GM12878 (cell line): ENCODE measurements at regions not wholly inside any gene's neighbourhood (a gene's known extent, or its start where the extent isn't known, plus 50 kb on each side); places are given as distances from the start of the nearest gene placed in this dataset.

Source experiments
- BCLAF1 ChIP-seq: fragments of 450-650 bp; IDR thresholded peaks from 2 replicates; pipeline ENCODE4 v1.6.1; 2017; ENCODE audit warnings: antibody characterized with exemption, mild to moderate bottlenecking, moderate library complexity
- BMI1 ChIP-seq: fragments of 450-650 bp; IDR thresholded peaks from 2 replicates; pipeline ENCODE4 v1.6.1; 2016; ENCODE audit warnings: mild to moderate bottlenecking, moderate library complexity, borderline replicate concordance
- CBX5 ChIP-seq: sonication (generic); IDR thresholded peaks from 2 replicates; pipeline ENCODE4 v1.6.1; 2016; ENCODE audit warnings: low read depth, moderate library complexity, mild to moderate bottlenecking, inconsistent platforms
- FOXM1 ChIP-seq: IDR thresholded peaks from 2 replicates; pipeline ENCODE4 v1.6.1; 2012; ENCODE audit warnings: low read depth, mild to moderate bottlenecking, inconsistent platforms, low read length, moderate library complexity
- HCFC1 ChIP-seq: fragments of 150-350 bp; IDR thresholded peaks from 2 replicates; pipeline ENCODE4 v1.6.1; 2014; ENCODE audit warnings: low read length
- IRF5 ChIP-seq: fragments of 450-650 bp; IDR thresholded peaks from 2 replicates; pipeline ENCODE4 v1.6.1; 2017; ENCODE audit warnings: borderline replicate concordance
- JUNB ChIP-seq: IDR thresholded peaks from 2 replicates; pipeline ENCODE4 v1.6.1; 2016; ENCODE audit warnings: antibody characterized with exemption, mild to moderate bottlenecking
- NFIC ChIP-seq: IDR thresholded peaks from 2 replicates; pipeline ENCODE4 v1.6.1; 2012; ENCODE audit warnings: low read depth, mild to moderate bottlenecking, inconsistent platforms, low read length, moderate library complexity
- NFXL1 ChIP-seq: fragments of 450-650 bp; IDR thresholded peaks from 2 replicates; pipeline ENCODE4 v1.6.1; 2017; ENCODE audit warnings: antibody characterized with exemption, mild to moderate bottlenecking, borderline replicate concordance
- NFYA ChIP-seq: IDR thresholded peaks from 2 replicates; pipeline ENCODE4 v1.6.1; 2011; ENCODE audit warnings: low read depth, mild to moderate bottlenecking, low read length, improper control_type of control experiment, borderline replicate concordance
- NFYB ChIP-seq: IDR thresholded peaks from 2 replicates; pipeline ENCODE4 v1.6.1; 2011; ENCODE audit warnings: low read depth, mild to moderate bottlenecking, low read length, improper control_type of control experiment, moderate library complexity; ENCODE audit not compliant: insufficient read depth
- NR2C2 ChIP-seq: IDR thresholded peaks from 2 replicates; pipeline ENCODE4 v1.6.1; 2011; ENCODE audit warnings: borderline replicate concordance, low read depth; ENCODE audit not compliant: control insufficient read depth, insufficient read length
- NR2F1 ChIP-seq: fragments of 450-650 bp; conservative IDR thresholded peaks from 2 replicates; pipeline ENCODE4 v1.6.1; 2017; ENCODE audit warnings: mild to moderate bottlenecking
- PAX5 ChIP-seq: IDR thresholded peaks from 2 replicates; pipeline ENCODE4 v1.6.1; 2011; ENCODE audit warnings: low read depth, low read length, borderline replicate concordance
- PAX8 ChIP-seq: fragments of 450-650 bp; IDR thresholded peaks from 2 replicates; pipeline ENCODE4 v1.6.1; 2017; ENCODE audit warnings: mild to moderate bottlenecking, moderate library complexity
- SMC3 ChIP-seq: IDR thresholded peaks from 2 replicates; pipeline ENCODE4 v1.6.1; 2011; ENCODE audit warnings: low read length, improper control_type of control experiment, borderline replicate concordance
- SREBF1 ChIP-seq: IDR thresholded peaks from 2 replicates; pipeline ENCODE4 v1.6.1; 2012; ENCODE audit warnings: mild to moderate bottlenecking, low read length
- STAT3 ChIP-seq: IDR thresholded peaks from 2 replicates; pipeline ENCODE4 v1.6.1; 2011; ENCODE audit warnings: low read depth, low read length, improper control_type of control experiment
- SUZ12 ChIP-seq: fragments of 200-600 bp; sonication (generic); IDR thresholded peaks from one replicate; pipeline ENCODE4 v1.6.1; 2018; ENCODE audit warnings: antibody characterized with exemption, mild to moderate bottlenecking; ENCODE audit not compliant: unreplicated experiment
- TARDBP ChIP-seq: IDR thresholded peaks from 2 replicates; pipeline ENCODE4 v1.6.1; 2016; ENCODE audit warnings: borderline replicate concordance
- ZBED1 ChIP-seq: IDR thresholded peaks from 2 replicates; pipeline ENCODE4 v1.6.1; 2016; ENCODE audit warnings: borderline replicate concordance
- ZNF622 ChIP-seq: fragments of 450-650 bp; IDR thresholded peaks from 2 replicates; pipeline ENCODE4 v1.6.1; 2017; ENCODE audit warnings: mild to moderate bottlenecking, inconsistent platforms
- TF ChIP-seq, protein P1 (sequence below): fragments of 150-350 bp; IDR thresholded peaks from 2 replicates; pipeline ENCODE4 v1.6.1; 2014; ENCODE audit warnings: mild to moderate bottlenecking, low read depth, low read length
- TF ChIP-seq, protein P2 (sequence below): fragments of 150-350 bp; IDR thresholded peaks from 2 replicates; pipeline ENCODE4 v1.6.1; 2016; ENCODE audit warnings: low read depth, low read length

GRCh38 chr14:105817971-105818711 is 291.8 kb downstream of the TMEM121 start (continued):
- TF ChIP-seq NR2C2 (no peak), SUZ12 (no peak), ZBED1 (no peak), PAX8 (no peak), CBX5 (no peak), NR2F1 (peak; percentile 46), NFYA (no peak), SREBF1 (no peak), PAX5 (peak; percentile 62; the same call in 1 of the 2 replicates), BMI1 (no peak), HCFC1 (no peak), STAT3 (no peak), JUNB (no peak), ZNF622 (no peak), NFXL1 (no peak), NFIC (no peak), IRF5 (no peak), TARDBP (no peak), NFYB (no peak), FOXM1 (no peak), SMC3 (no peak), BCLAF1 (no peak)
- TF ChIP-seq, protein P1, sequence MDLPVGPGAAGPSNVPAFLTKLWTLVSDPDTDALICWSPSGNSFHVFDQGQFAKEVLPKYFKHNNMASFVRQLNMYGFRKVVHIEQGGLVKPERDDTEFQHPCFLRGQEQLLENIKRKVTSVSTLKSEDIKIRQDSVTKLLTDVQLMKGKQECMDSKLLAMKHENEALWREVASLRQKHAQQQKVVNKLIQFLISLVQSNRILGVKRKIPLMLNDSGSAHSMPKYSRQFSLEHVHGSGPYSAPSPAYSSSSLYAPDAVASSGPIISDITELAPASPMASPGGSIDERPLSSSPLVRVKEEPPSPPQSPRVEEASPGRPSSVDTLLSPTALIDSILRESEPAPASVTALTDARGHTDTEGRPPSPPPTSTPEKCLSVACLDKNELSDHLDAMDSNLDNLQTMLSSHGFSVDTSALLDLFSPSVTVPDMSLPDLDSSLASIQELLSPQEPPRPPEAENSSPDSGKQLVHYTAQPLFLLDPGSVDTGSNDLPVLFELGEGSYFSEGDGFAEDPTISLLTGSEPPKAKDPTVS = no peak
- TF ChIP-seq, protein P2, sequence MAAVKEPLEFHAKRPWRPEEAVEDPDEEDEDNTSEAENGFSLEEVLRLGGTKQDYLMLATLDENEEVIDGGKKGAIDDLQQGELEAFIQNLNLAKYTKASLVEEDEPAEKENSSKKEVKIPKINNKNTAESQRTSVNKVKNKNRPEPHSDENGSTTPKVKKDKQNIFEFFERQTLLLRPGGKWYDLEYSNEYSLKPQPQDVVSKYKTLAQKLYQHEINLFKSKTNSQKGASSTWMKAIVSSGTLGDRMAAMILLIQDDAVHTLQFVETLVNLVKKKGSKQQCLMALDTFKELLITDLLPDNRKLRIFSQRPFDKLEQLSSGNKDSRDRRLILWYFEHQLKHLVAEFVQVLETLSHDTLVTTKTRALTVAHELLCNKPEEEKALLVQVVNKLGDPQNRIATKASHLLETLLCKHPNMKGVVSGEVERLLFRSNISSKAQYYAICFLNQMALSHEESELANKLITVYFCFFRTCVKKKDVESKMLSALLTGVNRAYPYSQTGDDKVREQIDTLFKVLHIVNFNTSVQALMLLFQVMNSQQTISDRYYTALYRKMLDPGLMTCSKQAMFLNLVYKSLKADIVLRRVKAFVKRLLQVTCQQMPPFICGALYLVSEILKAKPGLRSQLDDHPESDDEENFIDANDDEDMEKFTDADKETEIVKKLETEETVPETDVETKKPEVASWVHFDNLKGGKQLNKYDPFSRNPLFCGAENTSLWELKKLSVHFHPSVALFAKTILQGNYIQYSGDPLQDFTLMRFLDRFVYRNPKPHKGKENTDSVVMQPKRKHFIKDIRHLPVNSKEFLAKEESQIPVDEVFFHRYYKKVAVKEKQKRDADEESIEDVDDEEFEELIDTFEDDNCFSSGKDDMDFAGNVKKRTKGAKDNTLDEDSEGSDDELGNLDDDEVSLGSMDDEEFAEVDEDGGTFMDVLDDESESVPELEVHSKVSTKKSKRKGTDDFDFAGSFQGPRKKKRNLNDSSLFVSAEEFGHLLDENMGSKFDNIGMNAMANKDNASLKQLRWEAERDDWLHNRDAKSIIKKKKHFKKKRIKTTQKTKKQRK = no peak
